GM18499 (cell line): ENCODE measurements at regions not wholly inside any gene's neighbourhood (a gene's known extent, or its start where the extent isn't known, plus 50 kb on each side); places are given as distances from the start of the nearest gene placed in this dataset.
"Not testable (repeated sequence)": the region's sequence is repeated elsewhere in the genome, so short reads cannot be mapped to it uniquely, and the experiment has no call there.

Source experiments
- ATAC-seq: cut with Tn5 transposase; IDR thresholded peaks from one replicate; pipeline ENCODE4 v1.9.1; 2021; ENCODE audit warnings: moderate number of reproducible peaks; ENCODE audit not compliant: insufficient read depth, unreplicated experiment

DNA sequence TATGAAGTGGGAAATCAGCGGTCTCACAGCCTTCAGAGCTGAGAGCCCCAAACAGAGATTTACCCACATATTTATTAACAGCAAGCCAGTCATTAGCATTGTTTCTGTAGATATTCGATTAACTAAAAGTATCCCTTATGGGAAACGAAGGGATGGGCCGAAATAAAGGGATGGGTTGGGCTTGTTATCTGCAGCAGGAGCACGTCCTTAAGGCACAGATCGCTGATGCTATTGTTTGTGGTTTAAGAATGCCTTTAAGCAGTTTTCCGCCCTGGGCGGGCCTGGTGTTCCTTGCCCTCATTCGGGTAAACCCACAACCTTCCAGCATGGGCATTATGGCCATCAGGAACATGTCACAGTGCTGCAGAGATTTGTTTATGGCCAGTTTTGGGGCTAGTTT lies 580.3 kb upstream of the CHD1 start:
- not testable (repeated sequence) for ATAC-seq

DNA sequence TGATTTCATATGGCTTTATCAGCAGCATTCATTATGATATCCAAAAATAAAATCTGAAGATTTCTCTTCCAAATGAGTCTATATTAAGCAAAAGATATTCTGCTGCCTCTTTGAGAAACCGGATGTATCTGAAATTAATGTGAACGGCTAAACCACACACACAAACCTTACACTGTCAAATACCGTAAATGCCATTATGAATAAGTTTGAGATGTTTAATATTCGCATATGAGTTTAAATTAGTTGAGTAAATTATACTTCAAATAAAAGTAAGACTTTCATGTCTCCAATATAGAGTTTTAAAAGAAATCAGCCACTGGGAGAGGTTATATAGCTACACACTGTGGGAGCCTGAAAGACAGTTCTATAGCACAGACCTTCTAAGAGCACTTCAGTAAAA lies 566.6 kb upstream of the CHD1 start:
- not testable (repeated sequence) for ATAC-seq

DNA sequence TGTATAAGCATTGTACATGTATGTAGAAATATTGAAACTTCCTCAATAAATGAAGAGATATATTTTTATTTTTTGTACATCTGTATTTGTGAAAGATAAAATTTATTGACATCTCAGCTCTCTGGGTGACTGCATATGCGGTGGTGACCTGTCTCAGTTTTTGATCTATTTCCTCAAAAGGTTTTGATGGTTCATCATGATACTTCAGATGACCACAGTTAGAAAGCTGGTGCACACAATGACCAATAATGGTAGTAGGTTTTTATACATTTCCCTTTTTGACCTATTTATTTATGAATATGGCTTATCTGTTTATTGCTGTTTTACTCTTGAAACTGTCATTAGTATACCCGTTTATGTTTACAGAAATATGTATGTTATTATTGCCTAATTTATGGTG lies 549.6 kb upstream of the CHD1 start:
- not testable (repeated sequence) for ATAC-seq

DNA sequence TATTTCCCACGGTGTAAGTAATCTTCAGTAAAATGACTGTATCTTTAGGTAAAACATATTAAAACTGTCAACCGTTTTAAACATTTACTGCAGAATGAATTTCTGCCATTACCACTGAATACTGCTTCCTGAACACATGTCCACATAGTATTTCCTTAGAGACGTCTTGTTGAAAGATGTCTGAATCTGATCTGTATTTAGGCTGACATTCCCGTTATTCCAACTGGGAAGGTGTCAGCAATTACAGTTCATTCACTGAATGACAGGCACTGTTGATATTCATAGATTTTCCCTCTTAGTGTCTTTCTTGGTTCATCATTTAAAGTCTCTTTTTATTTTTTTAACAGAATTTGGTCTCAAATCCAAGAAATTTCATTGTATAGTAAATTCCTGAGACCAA lies 544.5 kb upstream of the CHD1 start:
- ATAC-seq: not testable (repeated sequence)

DNA sequence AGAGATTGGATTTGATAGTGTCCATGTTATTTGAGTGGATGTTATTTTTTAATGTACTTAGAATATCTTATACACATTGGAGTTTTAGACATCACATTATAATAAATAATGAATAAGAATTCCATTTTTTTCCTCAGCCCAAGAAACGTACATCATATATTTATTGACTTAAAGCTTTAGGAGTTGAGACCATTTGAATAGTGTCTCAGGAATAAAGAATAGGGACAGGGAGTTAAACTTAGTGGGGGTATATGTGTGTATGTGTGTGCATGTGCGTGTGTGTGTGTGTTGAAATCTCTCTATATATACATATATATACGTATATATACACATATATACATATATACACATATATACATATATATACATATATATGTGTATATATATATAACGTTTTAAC lies 542.9 kb upstream of the CHD1 start:
- not testable (repeated sequence) for ATAC-seq

DNA sequence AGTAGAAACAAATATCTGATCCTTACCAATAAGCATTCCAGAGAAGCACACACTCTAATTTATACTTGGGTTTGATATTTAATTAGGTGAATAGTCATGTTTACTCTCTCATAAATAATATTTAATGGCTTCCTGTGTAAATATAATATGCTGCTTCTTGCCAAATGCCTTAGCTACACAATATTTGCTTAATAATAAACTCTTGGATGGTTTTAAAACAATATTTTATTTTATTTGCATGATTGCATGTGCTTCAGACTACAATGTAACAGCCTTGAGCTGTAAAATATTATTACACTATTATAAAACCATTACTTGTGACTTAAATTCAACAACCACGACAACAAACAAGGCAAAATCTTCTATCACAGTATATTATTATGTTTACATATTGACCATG lies 542.4 kb upstream of the CHD1 start:
- ATAC-seq: not testable (repeated sequence)

DNA sequence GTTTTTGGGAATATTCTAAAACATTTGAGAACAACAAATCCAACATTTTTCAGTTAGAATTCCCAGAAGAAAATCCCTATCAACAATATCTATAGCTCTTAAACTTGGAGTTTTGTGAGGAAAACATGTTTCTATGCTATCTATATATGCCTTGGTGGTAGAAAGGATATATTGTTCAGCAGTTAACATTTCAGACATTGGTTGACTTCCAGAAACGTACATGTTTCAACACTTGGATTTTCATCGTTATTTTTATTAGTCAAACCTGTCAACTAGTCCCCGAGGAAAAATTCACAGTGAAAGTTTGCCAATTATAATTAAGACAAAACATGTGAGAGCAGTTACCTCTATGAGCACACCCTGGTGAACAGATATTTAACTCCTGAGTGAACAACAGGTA lies 541.8 kb upstream of the CHD1 start:
- not testable (repeated sequence) for ATAC-seq

DNA sequence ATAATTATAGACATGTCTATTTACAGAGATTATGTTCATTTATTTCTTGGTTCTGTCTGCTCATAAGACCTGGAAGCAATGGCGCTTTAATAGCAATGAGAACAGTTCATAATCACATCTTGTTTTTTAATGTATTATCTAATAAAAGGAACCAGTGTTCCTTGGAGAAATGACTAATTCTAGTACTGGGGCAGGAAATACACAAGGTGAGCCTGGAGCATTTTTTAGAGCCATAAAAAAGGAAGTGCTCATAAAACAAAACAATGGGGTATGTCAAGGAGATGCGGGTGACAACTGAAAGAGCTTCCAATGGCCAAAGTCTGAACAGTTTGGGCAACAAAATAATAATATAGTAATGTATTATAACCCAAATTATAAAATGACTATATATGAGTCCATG lies 531.9 kb upstream of the CHD1 start:
- ATAC-seq: no peak

DNA sequence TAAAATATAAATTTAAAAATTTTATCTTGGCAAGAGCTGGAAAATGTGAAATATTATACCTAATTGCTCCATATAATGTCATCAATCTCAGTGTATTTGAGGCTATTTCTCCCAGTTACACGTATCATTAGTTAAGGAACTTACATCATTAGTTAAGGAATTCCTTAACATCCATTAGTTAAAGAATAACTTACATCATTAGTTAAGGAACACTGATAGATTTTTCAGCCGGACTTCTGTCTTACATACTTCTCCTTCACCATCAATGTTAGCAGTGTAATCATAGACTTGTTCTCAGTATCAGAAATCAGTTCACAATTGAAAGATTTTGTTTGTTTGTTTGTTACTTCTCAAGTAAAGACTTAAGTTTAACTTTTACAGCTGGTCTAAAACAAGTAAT lies 524.4 kb upstream of the CHD1 start:
- no peak for ATAC-seq

DNA sequence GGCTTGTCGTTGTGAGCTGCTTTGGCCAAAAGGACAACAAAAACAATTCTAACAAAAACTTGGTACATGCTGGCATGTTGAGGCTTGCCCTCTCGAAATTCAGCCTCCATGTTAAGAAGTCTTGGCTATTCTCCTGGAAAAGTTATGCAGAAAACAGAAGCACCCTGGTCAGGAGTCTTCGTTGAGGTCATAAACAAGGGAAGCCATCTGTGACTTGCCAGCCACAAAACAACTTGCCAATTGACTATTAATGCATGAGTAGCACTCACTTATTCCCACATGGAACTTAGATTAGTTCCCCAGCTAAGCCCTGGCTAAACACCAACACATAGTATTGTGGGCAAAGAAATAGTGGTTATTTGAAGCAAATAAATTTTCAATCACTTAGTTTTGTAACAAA lies 521.0 kb upstream of the CHD1 start:
- ATAC-seq: no peak

DNA sequence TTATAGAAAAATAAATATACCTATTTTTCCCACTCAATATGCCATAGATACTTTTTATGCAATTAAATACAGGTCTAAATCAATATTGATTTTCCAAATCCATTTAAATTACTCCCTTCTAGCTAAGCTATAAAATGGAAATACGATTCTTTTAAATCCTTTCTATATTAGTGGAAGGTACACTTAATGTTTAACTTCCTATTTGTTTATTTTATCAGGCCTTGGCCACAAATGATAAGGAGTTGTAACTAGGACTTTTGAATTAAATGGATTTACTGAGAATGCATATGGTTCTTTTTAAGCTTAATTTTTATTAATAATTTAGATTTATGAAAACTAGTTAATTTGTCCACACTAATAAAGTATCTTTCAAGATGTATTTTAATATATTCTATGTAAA lies 517.0 kb upstream of the CHD1 start:
- no peak for ATAC-seq

DNA sequence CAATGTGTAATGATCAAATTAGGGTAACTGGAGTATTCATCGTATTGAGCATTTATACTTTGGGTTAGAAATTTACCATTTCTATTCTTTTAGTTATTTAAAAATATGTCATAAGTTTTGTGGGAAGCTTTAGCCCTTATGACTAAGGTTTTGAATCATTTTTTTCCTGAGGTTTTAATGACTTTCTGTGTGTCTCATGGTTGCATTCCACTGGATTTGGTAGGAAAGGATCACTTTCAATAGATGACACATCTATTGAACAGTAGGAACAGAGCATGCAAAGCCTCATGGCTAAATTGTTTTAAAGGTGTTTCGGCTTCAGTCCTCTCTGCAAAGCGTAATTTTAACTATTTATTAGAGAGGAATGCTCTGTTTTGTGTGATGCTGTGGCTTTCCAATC lies 512.4 kb upstream of the CHD1 start:
- ATAC-seq: no peak

DNA sequence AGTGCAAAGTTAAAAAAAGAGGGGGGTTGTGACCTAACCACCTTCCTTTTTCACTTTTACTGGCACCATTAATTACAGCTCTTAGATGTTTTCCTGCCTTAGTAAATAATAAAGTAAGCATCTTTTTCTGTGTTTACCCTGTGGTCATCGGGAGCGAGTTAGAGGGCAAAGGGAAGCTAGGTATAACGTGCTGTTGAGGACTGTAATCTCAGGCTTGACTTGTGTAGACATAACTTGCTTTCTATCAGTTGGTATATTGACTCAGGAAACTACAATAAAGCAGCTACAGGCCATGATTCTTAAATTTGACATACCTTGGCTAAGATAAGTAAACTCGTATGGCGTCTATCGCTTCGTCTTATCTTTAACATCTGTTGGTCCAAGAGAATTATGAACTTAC lies 509.8 kb upstream of the CHD1 start:
- ATAC-seq: no peak

DNA sequence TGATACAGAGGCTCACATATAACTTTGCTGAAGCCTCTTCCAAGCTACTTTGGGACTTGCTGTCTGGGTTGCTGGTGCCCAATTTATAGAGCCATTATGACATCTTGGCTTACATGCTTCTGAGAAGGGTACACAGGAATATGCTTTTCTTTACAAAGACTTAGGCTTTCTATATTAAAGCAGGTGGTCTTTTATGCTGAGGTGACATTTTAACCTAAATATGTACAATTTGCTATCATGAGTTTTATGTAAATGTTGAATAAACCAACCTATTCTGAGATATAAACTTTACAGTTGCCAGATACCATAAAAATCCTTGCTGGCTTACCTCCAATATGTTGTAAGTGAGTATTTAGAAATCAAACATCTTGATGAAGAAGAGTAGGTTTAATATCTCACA lies 509.2 kb upstream of the CHD1 start:
- no peak for ATAC-seq

DNA sequence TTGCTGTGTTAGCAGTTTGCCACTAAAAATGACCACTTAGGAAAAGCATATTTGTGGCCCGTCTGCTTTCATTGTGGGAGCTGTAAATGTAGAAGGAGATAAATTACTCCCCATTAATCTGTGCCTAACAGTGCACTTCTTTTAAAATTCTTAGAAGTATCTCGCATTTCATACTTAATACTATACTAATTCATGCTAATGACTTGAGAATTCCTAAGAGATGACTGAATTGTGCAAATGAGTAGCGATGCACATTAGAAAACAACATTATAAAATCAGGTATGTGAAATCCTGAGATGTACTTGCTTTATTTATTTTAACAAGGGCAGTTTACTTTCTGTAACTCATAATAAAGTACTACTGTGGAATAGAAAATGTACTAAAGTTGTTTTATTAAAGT lies 494.6 kb upstream of the CHD1 start:
- ATAC-seq: not testable (repeated sequence)

DNA sequence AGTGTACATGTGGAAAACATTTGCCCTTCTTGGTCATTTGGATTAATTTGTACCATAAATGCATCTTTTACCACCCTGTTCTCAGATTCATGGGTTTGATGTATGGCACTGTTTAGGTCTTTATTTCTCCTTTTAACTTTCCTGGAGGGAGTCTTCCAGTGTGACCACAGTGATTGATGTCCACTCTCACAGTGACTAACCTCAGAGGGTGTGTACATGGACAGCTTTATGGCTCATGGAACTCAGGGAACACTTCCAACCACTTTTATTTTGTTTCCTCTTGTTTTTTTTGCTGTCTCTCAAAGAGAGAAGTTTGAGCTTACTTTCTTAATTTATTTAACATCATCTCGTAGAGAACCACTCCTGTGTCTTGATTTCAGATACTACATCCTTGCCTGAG lies 489.8 kb upstream of the CHD1 start:
- not testable (repeated sequence) for ATAC-seq

DNA sequence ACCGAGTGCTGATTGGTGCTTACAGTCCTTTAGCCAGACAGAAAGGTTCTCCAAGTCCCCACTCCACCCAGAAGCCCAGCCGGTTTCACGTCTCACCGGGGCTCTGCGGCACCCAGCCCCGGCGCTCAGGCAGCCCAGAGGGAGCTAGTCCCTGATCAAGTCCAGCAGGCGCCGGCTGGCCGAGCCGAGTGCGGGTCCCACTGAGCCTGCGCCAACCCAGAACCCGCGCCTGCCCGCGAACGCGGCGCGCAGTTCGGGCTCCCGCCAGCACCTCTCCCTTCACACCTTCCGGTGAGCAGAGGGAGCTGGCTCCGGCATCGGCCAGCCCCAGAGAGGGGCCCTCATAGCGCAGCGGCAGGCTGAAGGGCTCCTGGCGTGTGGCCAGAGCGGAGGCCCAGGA lies 481.6 kb upstream of the CHD1 start:
- ATAC-seq: not testable (repeated sequence)

DNA sequence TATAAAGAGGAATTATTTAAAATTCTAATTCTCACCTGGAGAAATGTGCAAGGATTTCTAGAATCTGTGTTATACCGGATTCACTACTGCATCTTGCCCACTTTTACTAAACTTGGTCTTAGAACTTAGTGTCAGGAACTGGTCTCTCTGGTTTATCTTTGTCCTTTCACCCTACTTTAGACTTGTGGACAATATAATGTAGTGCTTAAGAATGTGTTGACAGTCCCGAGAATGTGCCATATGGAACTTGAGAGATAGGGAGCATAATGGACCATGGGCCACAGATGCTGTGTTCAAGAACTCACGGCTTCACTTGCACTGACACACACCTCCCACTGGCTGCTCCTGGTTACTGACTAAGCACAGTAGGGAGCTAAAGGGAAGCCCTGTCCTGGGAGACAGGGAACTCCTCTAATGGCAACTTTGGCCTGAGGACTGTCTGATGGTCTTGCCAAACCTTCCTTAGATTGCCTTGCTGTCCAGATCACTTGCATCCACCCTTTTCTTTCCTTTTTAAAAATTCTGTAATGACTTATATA lies 476.0 kb upstream of the CHD1 start:
- not testable (repeated sequence) for ATAC-seq

DNA sequence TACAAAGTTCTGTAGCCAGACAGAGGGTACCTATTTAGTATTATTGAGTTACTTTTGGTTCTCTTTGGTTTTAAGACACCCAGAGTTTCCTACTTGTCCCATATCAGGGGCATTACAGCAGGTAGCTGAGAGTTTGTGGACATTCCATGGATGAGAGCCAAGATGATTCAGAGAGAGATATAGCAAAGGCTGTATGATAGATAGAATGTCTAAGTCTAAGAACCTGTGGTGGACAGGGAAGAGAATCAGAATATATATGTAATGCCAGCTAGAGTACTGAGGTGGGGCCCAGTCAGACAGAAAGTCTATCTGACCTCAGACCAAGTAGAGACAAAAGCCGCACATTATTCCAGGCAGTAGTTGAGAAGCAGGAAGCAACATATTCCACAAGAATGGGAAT lies 471.8 kb upstream of the CHD1 start:
- ATAC-seq: not testable (repeated sequence)

DNA sequence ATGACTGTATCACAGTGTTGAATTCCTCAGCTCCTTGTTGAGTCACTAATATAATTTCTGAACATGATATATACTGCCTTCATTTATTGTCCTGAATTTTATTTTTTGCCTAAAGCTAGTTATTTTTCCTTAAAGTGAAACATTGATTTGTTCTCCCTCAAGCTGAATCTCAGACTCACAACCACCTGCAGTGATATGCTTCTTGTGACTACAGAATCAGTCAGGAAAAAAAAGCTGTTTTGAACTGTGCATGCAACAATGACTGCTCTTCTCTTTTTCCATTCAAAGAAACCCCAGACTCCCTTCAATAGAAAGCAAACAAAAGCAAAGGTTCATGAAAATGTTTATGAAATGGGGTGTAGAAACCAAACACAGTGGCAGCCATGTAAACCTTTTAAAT lies 470.2 kb upstream of the CHD1 start:
- no peak for ATAC-seq

DNA sequence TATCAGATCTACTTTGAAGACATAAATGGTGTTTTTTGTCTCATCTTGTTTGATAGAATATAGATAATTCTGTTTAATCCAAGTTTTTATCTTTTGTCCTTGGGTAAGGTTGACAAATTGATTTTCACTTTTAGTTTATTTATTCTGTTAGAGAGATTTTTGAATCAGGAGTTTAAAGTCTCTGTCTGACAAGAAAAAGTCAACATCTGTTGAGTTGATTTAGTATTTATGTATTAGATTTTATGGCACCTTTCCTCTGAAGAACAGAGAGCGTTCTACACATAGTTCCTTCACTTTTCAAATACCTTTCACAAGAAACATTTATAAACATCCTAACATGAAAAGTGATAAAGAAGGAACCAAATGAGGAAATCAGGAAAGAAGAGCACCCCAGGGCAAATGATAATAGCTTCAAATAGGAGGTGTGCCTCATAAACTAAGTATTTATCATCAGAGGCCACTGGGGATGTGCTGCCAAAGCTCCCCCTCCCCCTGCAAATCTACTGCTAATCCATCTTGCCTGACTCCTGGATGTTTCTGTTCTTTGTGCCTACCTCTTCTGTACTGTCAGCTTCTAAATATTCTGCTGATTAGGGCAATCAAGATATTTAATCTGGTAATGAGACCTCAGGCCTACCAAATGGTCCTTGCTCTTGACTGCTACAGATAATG lies 457.7 kb upstream of the CHD1 start:
- no peak for ATAC-seq

DNA sequence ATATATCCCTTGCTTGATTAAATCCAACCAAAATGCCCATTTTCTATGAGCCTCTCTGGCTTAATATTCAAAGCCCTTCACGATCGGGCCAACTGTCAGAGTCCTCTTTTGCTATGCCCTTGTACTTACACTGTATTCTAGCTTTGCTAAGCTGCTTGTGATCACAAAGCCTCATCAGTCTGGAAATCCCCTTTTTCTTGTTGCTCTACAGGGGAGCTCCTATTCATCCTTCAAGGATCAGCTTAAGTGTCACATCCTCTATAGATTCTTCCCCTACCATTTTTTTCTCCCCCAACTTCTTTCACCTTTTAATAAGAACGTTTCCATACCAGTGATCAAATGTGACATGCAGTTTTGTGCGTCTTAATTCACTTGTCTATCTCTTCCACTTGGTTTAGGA lies 450.4 kb upstream of the CHD1 start:
- no peak for ATAC-seq
